Liver (tissue), 8 donors: ENCODE measurements at regions not wholly inside any gene's neighbourhood (a gene's known extent, or its start where the extent isn't known, plus 50 kb on each side); places are given as distances from the start of the nearest gene placed in this dataset.

Experiments used
- DNase-seq: peaks from one replicate; pipeline ENCODE4 v3.0.0-alpha.2; 2017; ENCODE audit warnings: low spot score
- H3K27ac ChIP-seq, 2 donors: one replicate each; pipeline ENCODE4 v1.7.0; 2013; ENCODE audit warnings: inconsistent platforms in 2 of 2, low read length in 2 of 2, control low read depth in 1 of 2, low read depth in 1 of 2, mild to moderate bottlenecking in 1 of 2
- H3K27me3 ChIP-seq, 4 donors: one replicate each; pipeline versions ENCODE4 v1.6.1 to v1.7.0; 2013; ENCODE audit warnings: low read length in 3 of 4, inconsistent platforms in 1 of 4, mild to moderate bottlenecking in 1 of 4, moderate library complexity in 1 of 4; ENCODE audit not compliant: control insufficient read depth in 4 of 4, insufficient read depth in 4 of 4
- H3K36me3 ChIP-seq, 4 donors: one replicate each; pipeline versions ENCODE4 v1.6.1 to v1.7.0; 2013; ENCODE audit warnings: low read length in 3 of 4, mild to moderate bottlenecking in 3 of 4, low read depth in 1 of 4, moderate library complexity in 1 of 4; ENCODE audit not compliant: control insufficient read depth in 4 of 4, insufficient read depth in 3 of 4
- H3K4me1 ChIP-seq, 4 donors: one replicate each; pipeline versions ENCODE4 v1.6.1 to v1.7.0; 2013; ENCODE audit warnings: low read length in 3 of 4, mild to moderate bottlenecking in 3 of 4, moderate library complexity in 1 of 4; ENCODE audit not compliant: control insufficient read depth in 4 of 4, insufficient read depth in 4 of 4
- H3K4me3 ChIP-seq, 3 donors: one replicate each; pipeline versions ENCODE4 v1.6.1 to v1.7.0; 2013; ENCODE audit warnings: low read length in 3 of 3, control low read depth in 1 of 3, low read depth in 1 of 3, mild to moderate bottlenecking in 1 of 3
- H3K9ac ChIP-seq, 2 donors: one replicate each; pipeline ENCODE4 v1.7.0; 2013; ENCODE audit warnings: low read length in 2 of 2, mild to moderate bottlenecking in 2 of 2, moderate library complexity in 2 of 2, control low read depth in 1 of 2, low read depth in 1 of 2
- H3K9me3 ChIP-seq, 4 donors: one replicate each; pipeline versions ENCODE4 v1.6.1 to v1.7.0; 2013; ENCODE audit warnings: low read length in 3 of 4; ENCODE audit not compliant: control insufficient read depth in 4 of 4
- FOXA1 ChIP-seq: IDR thresholded peaks from 2 replicates; pipeline ENCODE4 v1.6.1; 2016; ENCODE audit warnings: antibody characterized with exemption
- FOXA2 ChIP-seq: IDR thresholded peaks from 2 replicates; pipeline ENCODE4 v1.6.1; 2016; ENCODE audit warnings: antibody characterized with exemption
- GABPA ChIP-seq, 2 donors: IDR thresholded peaks in 1 of 2; conservative IDR thresholded peaks in 1 of 2; 2 replicates each; pipeline ENCODE4 v1.6.1; 2016; ENCODE audit warnings: antibody characterized with exemption in 2 of 2, mild to moderate bottlenecking in 1 of 2, moderate library complexity in 1 of 2
- HNF4A ChIP-seq, 2 donors: conservative IDR thresholded peaks; 2 replicates each; pipeline ENCODE4 v1.6.1; 2016; ENCODE audit warnings: antibody characterized with exemption in 2 of 2, mild to moderate bottlenecking in 2 of 2
- HNF4G ChIP-seq: IDR thresholded peaks from 2 replicates; pipeline ENCODE4 v1.6.1; 2016; ENCODE audit warnings: antibody characterized with exemption
- JUND ChIP-seq, 2 donors: IDR thresholded peaks; 2 replicates each; pipeline ENCODE4 v1.6.1; 2016; ENCODE audit warnings: antibody characterized with exemption in 2 of 2
- NR2F2 ChIP-seq: IDR thresholded peaks from 2 replicates; pipeline ENCODE4 v1.6.1; 2016; ENCODE audit warnings: antibody characterized with exemption
- RAD21 ChIP-seq, 2 donors: IDR thresholded peaks; 2 replicates each; pipeline ENCODE4 v1.6.1; 2016; ENCODE audit warnings: antibody characterized with exemption in 2 of 2, mild to moderate bottlenecking in 2 of 2
- REST ChIP-seq: IDR thresholded peaks from 2 replicates; pipeline ENCODE4 v1.6.1; 2016; ENCODE audit warnings: antibody characterized with exemption, mild to moderate bottlenecking
- RXRA ChIP-seq, 2 donors: IDR thresholded peaks; 2 replicates each; pipeline ENCODE4 v1.6.1; 2017 to 2018; ENCODE audit warnings: antibody characterized with exemption in 2 of 2, mild to moderate bottlenecking in 1 of 2
- SP1 ChIP-seq: IDR thresholded peaks from 2 replicates; pipeline ENCODE4 v1.6.1; 2018; ENCODE audit warnings: antibody characterized with exemption, mild to moderate bottlenecking
- TAF1 ChIP-seq: conservative IDR thresholded peaks from 2 replicates; pipeline ENCODE4 v1.6.1; 2016; ENCODE audit warnings: antibody characterized with exemption, mild to moderate bottlenecking
- YY1 ChIP-seq: IDR thresholded peaks from 2 replicates; pipeline ENCODE4 v1.6.1; 2016; ENCODE audit warnings: antibody characterized with exemption, mild to moderate bottlenecking
- WGBS: extraction: QIAGEN DNeasy Blood & Tissue Kit; methylation state at CpG from one replicate; pipeline ENCODE4 v1.1.7; 2013; 5-methylcytosine and 5-hydroxymethylcytosine counted together
- TF ChIP-seq, protein P1 (sequence below): IDR thresholded peaks from 2 replicates; pipeline ENCODE4 v1.6.1; 2016; ENCODE audit warnings: antibody characterized with exemption
- TF ChIP-seq, protein P2 (sequence below): IDR thresholded peaks from 2 replicates; pipeline ENCODE4 v1.6.1; 2016; ENCODE audit warnings: antibody characterized with exemption
- TF ChIP-seq, protein P3 (sequence below): fragments of 150-350 bp; IDR thresholded peaks from 2 replicates; pipeline ENCODE4 v1.5.1; 2017; ENCODE audit warnings: improper control_type of control experiment, low read depth, low read length; ENCODE audit not compliant: missing input control
- donor health status: healthy.
- donor health status: healthy.
- donor health status: healthy.
- donor health status: healthy.
- donor health status: healthy.

DNA sequence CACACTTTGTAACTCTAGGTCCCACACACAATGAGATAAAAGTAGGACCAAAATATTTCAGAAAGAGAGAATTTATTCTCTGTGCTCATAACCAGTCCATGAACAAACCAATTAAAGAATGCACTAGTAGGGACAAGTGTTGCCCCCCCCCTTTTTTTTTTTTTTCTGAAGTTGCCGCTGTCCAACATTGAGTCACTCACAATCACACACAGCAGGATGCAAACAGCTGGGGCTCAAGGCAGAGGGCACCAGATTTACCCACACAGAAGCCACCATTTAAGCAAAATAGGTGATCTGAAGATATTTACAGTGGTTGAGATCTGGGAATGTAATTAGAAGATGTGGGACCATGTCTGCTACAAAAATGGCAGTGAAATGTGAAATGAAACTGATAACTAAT lies 850.9 kb upstream of the SLIT2 start:
- no peak overlapping the region for H3K4me3 ChIP-seq
- no peaks in the 10 kb centered on the region for H3K36me3 ChIP-seq
- H3K4me1 ChIP-seq = no peaks in the 10 kb centered on the region
- H3K9me3 ChIP-seq = no peaks in the 10 kb centered on the region
- 76% methylated on average over 1 of the region's 1 CpG for WGBS
- TF ChIP-seq GABPA (IDR thresholded peaks at IDR 0.05 in 1 of 2, conservative IDR thresholded peaks at IDR 0.05 in 1 of 2) (no peak), RXRA (IDR thresholded peaks at IDR 0.05) (no peak), REST (no peak), JUND (IDR thresholded peaks at IDR 0.05) (no peak), FOXA1 (no peak), SP1 (no peak), HNF4A (conservative IDR thresholded peaks at IDR 0.05) (no peak), HNF4G (no peak), RAD21 (IDR thresholded peaks at IDR 0.05) (no peak), FOXA2 (no peak), TAF1 (no peak), YY1 (no peak), NR2F2 (no peak)
- TF ChIP-seq, protein P1, sequence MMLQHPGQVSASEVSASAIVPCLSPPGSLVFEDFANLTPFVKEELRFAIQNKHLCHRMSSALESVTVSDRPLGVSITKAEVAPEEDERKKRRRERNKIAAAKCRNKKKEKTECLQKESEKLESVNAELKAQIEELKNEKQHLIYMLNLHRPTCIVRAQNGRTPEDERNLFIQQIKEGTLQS = no peak
- TF ChIP-seq, protein P2, sequence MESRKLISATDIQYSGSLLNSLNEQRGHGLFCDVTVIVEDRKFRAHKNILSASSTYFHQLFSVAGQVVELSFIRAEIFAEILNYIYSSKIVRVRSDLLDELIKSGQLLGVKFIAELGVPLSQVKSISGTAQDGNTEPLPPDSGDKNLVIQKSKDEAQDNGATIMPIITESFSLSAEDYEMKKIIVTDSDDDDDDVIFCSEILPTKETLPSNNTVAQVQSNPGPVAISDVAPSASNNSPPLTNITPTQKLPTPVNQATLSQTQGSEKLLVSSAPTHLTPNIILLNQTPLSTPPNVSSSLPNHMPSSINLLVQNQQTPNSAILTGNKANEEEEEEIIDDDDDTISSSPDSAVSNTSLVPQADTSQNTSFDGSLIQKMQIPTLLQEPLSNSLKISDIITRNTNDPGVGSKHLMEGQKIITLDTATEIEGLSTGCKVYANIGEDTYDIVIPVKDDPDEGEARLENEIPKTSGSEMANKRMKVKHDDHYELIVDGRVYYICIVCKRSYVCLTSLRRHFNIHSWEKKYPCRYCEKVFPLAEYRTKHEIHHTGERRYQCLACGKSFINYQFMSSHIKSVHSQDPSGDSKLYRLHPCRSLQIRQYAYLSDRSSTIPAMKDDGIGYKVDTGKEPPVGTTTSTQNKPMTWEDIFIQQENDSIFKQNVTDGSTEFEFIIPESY = no peak
- TF ChIP-seq, protein P3, sequence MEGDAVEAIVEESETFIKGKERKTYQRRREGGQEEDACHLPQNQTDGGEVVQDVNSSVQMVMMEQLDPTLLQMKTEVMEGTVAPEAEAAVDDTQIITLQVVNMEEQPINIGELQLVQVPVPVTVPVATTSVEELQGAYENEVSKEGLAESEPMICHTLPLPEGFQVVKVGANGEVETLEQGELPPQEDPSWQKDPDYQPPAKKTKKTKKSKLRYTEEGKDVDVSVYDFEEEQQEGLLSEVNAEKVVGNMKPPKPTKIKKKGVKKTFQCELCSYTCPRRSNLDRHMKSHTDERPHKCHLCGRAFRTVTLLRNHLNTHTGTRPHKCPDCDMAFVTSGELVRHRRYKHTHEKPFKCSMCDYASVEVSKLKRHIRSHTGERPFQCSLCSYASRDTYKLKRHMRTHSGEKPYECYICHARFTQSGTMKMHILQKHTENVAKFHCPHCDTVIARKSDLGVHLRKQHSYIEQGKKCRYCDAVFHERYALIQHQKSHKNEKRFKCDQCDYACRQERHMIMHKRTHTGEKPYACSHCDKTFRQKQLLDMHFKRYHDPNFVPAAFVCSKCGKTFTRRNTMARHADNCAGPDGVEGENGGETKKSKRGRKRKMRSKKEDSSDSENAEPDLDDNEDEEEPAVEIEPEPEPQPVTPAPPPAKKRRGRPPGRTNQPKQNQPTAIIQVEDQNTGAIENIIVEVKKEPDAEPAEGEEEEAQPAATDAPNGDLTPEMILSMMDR = no peak
- H3K27ac ChIP-seq = no peak overlapping the region
- H3K9ac ChIP-seq = no peak overlapping the region
- no peaks in the 10 kb centered on the region for H3K27me3 ChIP-seq
- no peak for DNase-seq

DNA sequence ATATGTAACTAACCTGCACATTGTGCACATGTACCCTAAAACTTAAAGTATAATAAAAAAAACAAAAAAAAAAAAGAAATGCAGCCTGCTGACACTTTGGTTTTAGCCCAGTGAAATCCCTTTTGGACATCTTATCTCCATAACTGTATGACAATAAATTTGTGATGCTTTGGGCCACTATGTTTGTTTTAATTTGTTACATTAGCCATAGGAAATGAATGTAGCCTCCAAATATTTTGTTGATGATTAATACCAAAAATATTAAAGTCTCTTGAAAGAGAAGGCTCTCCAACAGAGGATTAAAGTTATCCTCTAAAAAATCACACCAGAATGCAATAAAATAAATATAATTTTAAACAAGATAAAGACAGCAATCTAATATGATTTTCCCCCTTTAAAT lies 852.7 kb upstream of the SLIT2 start:
- Histone ChIP-seq H3K4me1 (no peaks in the 10 kb centered on the region), H3K9ac (no peak overlapping the region), H3K27ac (no peak overlapping the region), H3K9me3 (no peaks in the 10 kb centered on the region), H3K27me3 (no peaks in the 10 kb centered on the region), H3K36me3 (no peaks in the 10 kb centered on the region), H3K4me3 (no peak overlapping the region)
- TF ChIP-seq REST (no peak), NR2F2 (no peak), YY1 (no peak), HNF4G (no peak), SP1 (no peak), GABPA (IDR thresholded peaks at IDR 0.05 in 1 of 2, conservative IDR thresholded peaks at IDR 0.05 in 1 of 2) (no peak), HNF4A (conservative IDR thresholded peaks at IDR 0.05) (no peak), TAF1 (no peak), RAD21 (IDR thresholded peaks at IDR 0.05) (no peak), JUND (IDR thresholded peaks at IDR 0.05) (no peak)
- TF ChIP-seq, protein P2 = no peak
- TF ChIP-seq, protein P1 = no peak
- no peak for DNase-seq
